ENCODE measurements at regions not wholly inside any gene's neighbourhood (a gene's known extent, or its start where the extent isn't known, plus 50 kb on each side); places are given as distances from the start of the nearest gene placed in this dataset.

DNA sequence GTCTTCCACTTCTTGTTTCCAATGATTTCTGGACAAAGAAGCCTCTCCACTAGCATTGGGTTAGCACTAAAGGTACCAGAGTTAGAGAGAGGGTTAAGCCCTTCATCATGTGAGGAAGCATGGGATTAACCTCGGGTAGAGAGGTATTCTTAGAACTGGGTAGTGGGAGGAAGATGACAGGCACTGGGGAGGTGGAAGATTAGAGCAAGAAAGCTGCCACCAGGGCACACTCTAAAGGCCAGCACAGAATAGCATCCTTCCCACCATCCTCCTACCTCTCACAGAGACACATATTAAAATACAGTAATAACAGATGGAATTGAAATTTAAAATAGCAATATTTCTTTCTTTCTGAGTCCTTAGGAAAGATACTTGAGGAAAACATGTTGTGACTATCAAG lies 84.5 kb upstream of the PCDH20 start:
- TF ChIP-seq, protein P1, sequence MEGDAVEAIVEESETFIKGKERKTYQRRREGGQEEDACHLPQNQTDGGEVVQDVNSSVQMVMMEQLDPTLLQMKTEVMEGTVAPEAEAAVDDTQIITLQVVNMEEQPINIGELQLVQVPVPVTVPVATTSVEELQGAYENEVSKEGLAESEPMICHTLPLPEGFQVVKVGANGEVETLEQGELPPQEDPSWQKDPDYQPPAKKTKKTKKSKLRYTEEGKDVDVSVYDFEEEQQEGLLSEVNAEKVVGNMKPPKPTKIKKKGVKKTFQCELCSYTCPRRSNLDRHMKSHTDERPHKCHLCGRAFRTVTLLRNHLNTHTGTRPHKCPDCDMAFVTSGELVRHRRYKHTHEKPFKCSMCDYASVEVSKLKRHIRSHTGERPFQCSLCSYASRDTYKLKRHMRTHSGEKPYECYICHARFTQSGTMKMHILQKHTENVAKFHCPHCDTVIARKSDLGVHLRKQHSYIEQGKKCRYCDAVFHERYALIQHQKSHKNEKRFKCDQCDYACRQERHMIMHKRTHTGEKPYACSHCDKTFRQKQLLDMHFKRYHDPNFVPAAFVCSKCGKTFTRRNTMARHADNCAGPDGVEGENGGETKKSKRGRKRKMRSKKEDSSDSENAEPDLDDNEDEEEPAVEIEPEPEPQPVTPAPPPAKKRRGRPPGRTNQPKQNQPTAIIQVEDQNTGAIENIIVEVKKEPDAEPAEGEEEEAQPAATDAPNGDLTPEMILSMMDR (IDR thresholded peaks at IDR 0.05; ENCODE audit: low read length): no peak
- no peak for TF ChIP-seq EZH2phosphoT487 (IDR thresholded peaks at IDR 0.05; ENCODE audit: low read length)

Data from MM.1S (cell line).